PC-9 (cell line): ENCODE measurements at regions not wholly inside any gene's neighbourhood (a gene's known extent, or its start where the extent isn't known, plus 50 kb on each side); places are given as distances from the start of the nearest gene placed in this dataset.

Source experiments
- BruUV-seq: library from RNA; stranded (reverse); fragments of 400-500 nt; replicated peaks from 2 replicates; lab custom pipeline; 2021; lab: Mats Ljungman, UMichigan
- CTCF ChIA-PET: fragments of 300-600 bp; sonication (Branson Sonifier 250); formaldehyde crosslinking; loops from one replicate; lab custom pipeline; 2022; ENCODE audit warnings: antibody characterized with exemption; lab: Charles Lee
- POLR2A ChIA-PET: fragments of 300-600 bp; sonication (Branson Sonifier 250); formaldehyde crosslinking; loops from one replicate; lab custom pipeline; 2022; ENCODE audit warnings: antibody characterized with exemption; ENCODE audit not compliant: unreplicated experiment; lab: Charles Lee
- DNase-seq, 2 experiments: peaks; one replicate each; pipeline versions ENCODE4 v3.0.0 to v3.0.0-alpha.2; 2015 to 2022; ENCODE audit warnings: mixed read lengths in 1 of 2
- H2AFZ ChIP-seq: fragments of 200-600 bp; sonication (generic); 2 replicates; pipeline ENCODE4 v1.8.1; 2017; ENCODE audit warnings: antibody characterized with exemption
- H3F3A ChIP-seq: fragments of 200-600 bp; sonication (generic); 2 replicates; pipeline ENCODE4 v1.8.1; 2017; ENCODE audit warnings: antibody characterized with exemption, mild to moderate bottlenecking, low read depth; ENCODE audit not compliant: insufficient read depth
- H3K27ac ChIP-seq: fragments of 200-600 bp; sonication (generic); 2 replicates; pipeline ENCODE4 v1.6.1; 2016; ENCODE audit warnings: mixed run types
- H3K27me3 ChIP-seq: fragments of 200-600 bp; sonication (generic); 2 replicates; pipeline ENCODE4 v1.6.1; 2016; ENCODE audit warnings: low read depth, mixed run types; ENCODE audit not compliant: insufficient read depth
- H3K36me3 ChIP-seq: fragments of 200-600 bp; sonication (generic); 2 replicates; pipeline ENCODE4 v1.6.1; 2016; ENCODE audit warnings: low read depth, mixed run types
- H3K4me1 ChIP-seq: fragments of 200-600 bp; sonication (generic); replicated peaks from 2 replicates; pipeline ENCODE4 v1.6.1; 2016; ENCODE audit warnings: mixed run types; ENCODE audit not compliant: insufficient read depth
- H3K4me2 ChIP-seq: fragments of 200-600 bp; sonication (generic); 2 replicates; pipeline ENCODE4 v1.6.1; 2017; ENCODE audit warnings: mixed run types
- H3K4me3 ChIP-seq: fragments of 200-600 bp; sonication (generic); 2 replicates; pipeline ENCODE4 v1.6.1; 2016; ENCODE audit warnings: mixed run types
- H3K79me2 ChIP-seq: fragments of 200-600 bp; sonication (generic); 2 replicates; pipeline ENCODE4 v1.6.1; 2017; ENCODE audit warnings: low read depth, mixed run types
- H3K9me2 ChIP-seq: fragments of 200-600 bp; sonication (generic); 2 replicates; pipeline ENCODE4 v1.8.1; 2017; ENCODE audit warnings: mild to moderate bottlenecking; ENCODE audit not compliant: insufficient read depth
- H3K9me3 ChIP-seq: fragments of 200-600 bp; sonication (generic); 2 replicates; pipeline ENCODE4 v1.8.1; 2016; ENCODE audit warnings: low read depth; ENCODE audit not compliant: insufficient read depth
- H4K20me1 ChIP-seq: fragments of 200-600 bp; sonication (generic); 2 replicates; pipeline ENCODE4 v1.8.1; 2017; ENCODE audit not compliant: insufficient read depth
- CTCF ChIP-seq: fragments of 200-600 bp; sonication (generic); conservative IDR thresholded peaks from 2 replicates; pipeline ENCODE4 v1.6.1; 2017; ENCODE audit warnings: mixed run types, antibody characterized with exemption, mild to moderate bottlenecking, moderate library complexity
- EZH2 ChIP-seq: fragments of 200-600 bp; sonication (generic); IDR thresholded peaks from 2 replicates; pipeline ENCODE4 v1.8.0; 2017; ENCODE audit warnings: antibody characterized with exemption, low read depth
- intact Hi-C: fragments of 100-400 bp; cut with micrococcal nuclease; formaldehyde crosslinking; loops from one replicate; pipeline ENCODE4 v1.10.0; 2022; ENCODE audit not compliant: unreplicated experiment

DNA sequence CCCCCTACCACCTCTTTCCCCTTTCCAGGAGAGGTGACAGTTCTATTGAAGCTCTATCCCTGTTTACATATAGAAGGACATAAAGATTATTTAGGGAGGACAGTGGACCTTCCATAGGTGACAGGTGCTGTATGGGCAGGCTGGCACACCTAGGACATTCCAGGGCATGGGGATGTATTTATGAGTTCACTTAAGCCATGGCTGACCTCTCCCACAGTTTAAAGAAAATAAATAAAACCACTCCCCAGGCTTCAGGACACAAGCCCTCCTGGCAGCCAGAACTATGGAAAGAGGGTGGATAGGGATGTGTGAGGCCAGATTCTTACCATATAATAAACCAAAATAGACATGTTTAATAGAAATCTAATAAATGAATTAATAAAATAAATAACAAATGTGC lies 85.6 kb upstream of the HOXC13 start:
- peak overlapping the region; percentile 40 for H3K4me2 ChIP-seq
- CTCF ChIA-PET: no interaction called here
- H2AFZ ChIP-seq: no peak overlapping the region
- no peaks in the 10 kb centered on the region for H3K27me3 ChIP-seq
- no peaks in the 10 kb centered on the region for H3K79me2 ChIP-seq
- H3K9me3 ChIP-seq: no peaks in the 10 kb centered on the region
- H3K4me1 ChIP-seq: peaks cover 18% of the 10 kb centered on the region
- H3F3A ChIP-seq: no peaks in the 10 kb centered on the region
- no peaks in the 10 kb centered on the region for H3K9me2 ChIP-seq
- H3K4me3 ChIP-seq: no peak overlapping the region
- peak in 1 of 2 experiments; percentile 49 for DNase-seq
- TF ChIP-seq EZH2 (no peak), CTCF (no peak)
- POLR2A ChIA-PET: no interaction called here
- no peaks in the 10 kb centered on the region for H4K20me1 ChIP-seq
- BruUV-seq: no TSS peak
- H3K27ac ChIP-seq: no peak overlapping the region
- H3K36me3 ChIP-seq: no peaks in the 10 kb centered on the region
- intact Hi-C loops: no loop called here

GRCh38 chr12:53854701-53855316 lies 83.8 kb upstream of the HOXC13 start:
- H3K4me3 ChIP-seq: no peak overlapping the region
- 0 out of 2 replicates have a peak, but pooled peaks cover under 1% of the 10 kb centered on the region for H3F3A ChIP-seq
- DNase-seq: no peak
- no peaks in the 10 kb centered on the region for H3K27me3 ChIP-seq
- POLR2A ChIA-PET: no interaction called here
- no peaks in the 10 kb centered on the region for H3K9me2 ChIP-seq
- no peak for TF ChIP-seq CTCF
- TF ChIP-seq EZH2: no peak
- H3K9me3 ChIP-seq: no peaks in the 10 kb centered on the region
- no peaks in the 10 kb centered on the region for H3K79me2 ChIP-seq
- H3K36me3 ChIP-seq: no peaks in the 10 kb centered on the region
- no peak overlapping the region for H3K27ac ChIP-seq
- CTCF ChIA-PET: no interaction called here
- H4K20me1 ChIP-seq: no peaks in the 10 kb centered on the region
- H3K4me2 ChIP-seq: no peak overlapping the region
- no peak overlapping the region for H2AFZ ChIP-seq
- intact Hi-C loops: no loop called here
- H3K4me1 ChIP-seq: peaks cover 17% of the 10 kb centered on the region
- no TSS peak for BruUV-seq

- H3K4me2 ChIP-seq: no peak overlapping the region
- peaks cover 24% of the 10 kb centered on the region for H3K4me1 ChIP-seq
- CTCF ChIA-PET: no interaction called here
- POLR2A ChIA-PET: no interaction called here
- peaks cover 4% of the 10 kb centered on the region; the same call in 1 of the 2 replicates for H3F3A ChIP-seq
- no peaks in the 10 kb centered on the region for H3K9me2 ChIP-seq
- no TSS peak for BruUV-seq
- no peaks in the 10 kb centered on the region for H3K36me3 ChIP-seq
- no peak overlapping the region for H2AFZ ChIP-seq
- no peaks in the 10 kb centered on the region for H3K27me3 ChIP-seq
- H3K9me3 ChIP-seq: no peaks in the 10 kb centered on the region
- H3K4me3 ChIP-seq: no peak overlapping the region
- no peaks in the 10 kb centered on the region for H3K79me2 ChIP-seq
- no peak for DNase-seq
- H4K20me1 ChIP-seq: no peaks in the 10 kb centered on the region
- H3K27ac ChIP-seq: no peak overlapping the region
- intact Hi-C loops: no loop called here
- TF ChIP-seq CTCF (no peak), EZH2 (no peak)
These were observed 82.5 kb upstream of the HOXC13 start for GRCh38 chr12:53856132-53856531.
